ENCODE measurements at regions not wholly inside any gene's neighbourhood (a gene's known extent, or its start where the extent isn't known, plus 50 kb on each side); places are given as distances from the start of the nearest gene placed in this dataset.
A peak's percentile ranks its signal among the peaks of the same experiment; 100 is the strongest.

DNA sequence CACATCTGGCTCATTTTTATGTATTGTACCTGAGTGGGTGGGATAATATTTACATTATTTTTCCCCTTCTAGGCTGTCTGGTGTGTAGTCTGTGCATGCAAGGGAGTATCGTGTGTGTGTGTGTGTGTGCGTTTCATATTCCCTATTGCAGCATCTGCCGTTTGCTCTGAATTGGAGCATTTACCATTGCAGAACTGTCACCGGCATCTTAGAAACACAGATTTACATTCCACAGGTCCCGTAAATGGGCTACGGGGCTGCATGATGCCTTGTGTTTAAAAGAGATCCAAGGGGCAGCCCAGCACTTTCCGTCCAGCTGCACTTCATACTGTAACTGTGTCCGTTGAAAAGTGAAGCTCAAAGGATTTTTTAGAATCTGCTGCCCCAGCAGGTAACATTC, 167.1 kb upstream of the KIAA1217 start:
- no peak for DNase-seq

DNA sequence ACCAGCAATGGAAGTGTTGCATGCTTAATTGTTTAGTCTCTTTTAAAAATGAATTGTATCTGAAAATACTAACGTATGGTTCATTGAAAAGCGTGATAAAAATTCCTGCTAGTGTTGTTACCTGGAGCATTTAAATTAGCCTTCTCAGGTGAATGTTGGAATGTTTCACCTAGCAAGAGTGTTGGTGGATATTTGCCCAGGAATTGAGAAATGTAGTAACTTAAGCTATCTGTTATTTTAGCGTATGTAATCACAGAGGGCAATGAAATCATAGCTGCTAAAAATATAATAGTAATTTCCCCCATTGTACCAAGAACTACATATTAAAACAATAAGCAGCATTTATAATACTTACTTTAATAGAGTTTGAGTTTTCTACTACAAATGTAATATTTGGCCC, 166.1 kb upstream of the KIAA1217 start:
- DNase-seq: no peak

DNA sequence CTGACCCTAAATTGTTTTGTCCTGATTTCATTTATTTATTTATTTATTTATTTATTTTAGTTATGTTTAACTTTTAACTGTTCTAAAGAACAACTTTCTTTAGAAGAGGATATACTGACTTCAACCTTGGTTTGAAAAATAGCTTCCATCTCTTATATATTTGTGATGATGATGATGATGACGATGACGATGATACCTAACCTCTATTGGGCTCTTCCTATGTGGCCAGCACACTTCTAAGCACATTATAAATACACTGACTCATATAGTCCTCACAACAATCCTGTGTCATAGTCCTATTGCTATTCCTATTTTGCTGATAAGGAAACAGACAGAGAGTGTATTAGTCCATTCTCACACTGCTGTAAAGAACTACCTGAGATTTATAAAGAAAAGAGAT, 162.9 kb upstream of the KIAA1217 start:
- DNase-seq: no peak

DNA sequence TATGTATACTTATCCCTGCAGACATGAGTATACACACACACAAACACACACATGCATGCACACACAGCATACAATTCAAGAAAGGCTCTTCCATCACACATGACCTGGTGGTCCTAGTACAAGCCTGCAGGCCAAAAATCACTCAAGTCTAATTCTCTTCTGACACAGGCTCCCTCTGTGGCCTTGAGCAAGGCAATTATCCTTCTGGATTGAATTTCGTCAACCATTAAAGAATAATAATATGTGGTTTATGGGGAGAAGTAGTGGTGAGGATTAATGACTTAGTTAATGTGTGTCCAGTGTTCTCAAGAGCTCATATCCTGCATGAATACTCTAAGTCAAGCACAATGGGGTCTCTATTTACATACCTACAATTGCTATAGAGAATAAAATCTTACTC, 161.8 kb upstream of the KIAA1217 start:
- DNase-seq: no peak

DNA sequence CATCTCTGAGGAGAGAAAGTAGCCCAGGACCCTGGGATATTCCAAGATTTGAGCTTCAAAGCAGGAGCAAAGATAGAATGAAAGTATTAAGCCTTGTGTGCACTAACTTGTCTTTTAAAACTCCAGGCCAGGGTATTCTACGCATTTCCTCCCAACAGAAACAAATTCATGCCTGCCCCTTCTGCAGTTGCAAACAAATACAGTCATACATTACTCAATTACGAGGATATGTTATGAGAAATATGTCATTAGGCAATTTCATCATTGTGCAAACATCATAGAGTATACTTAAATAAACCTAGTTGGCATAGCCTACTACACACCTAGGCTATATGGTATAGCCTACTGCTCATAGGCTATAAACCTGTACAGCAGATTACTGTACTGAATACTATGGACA, 154.5 kb upstream of the KIAA1217 start:
- no peak for DNase-seq

DNA sequence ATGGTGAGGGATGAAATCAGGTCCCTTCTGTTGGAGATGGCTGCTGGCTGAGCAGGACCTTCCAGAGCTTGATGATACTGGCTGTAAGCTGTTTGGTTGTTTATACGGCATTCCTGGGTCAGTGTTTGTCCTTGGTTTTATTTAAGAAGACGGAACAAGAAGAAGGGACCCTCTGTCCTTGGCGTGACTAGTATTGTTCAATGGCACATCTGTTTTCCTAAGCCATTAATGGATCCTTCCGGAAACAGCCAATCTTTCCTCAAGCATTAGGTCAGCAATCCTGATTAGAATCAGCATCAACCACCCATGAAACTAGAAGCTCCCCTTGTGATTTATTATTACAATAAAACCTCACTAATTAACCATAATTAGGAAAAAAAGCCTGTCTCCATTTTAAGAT, 128.7 kb upstream of the KIAA1217 start:
- no peak for DNase-seq

DNA sequence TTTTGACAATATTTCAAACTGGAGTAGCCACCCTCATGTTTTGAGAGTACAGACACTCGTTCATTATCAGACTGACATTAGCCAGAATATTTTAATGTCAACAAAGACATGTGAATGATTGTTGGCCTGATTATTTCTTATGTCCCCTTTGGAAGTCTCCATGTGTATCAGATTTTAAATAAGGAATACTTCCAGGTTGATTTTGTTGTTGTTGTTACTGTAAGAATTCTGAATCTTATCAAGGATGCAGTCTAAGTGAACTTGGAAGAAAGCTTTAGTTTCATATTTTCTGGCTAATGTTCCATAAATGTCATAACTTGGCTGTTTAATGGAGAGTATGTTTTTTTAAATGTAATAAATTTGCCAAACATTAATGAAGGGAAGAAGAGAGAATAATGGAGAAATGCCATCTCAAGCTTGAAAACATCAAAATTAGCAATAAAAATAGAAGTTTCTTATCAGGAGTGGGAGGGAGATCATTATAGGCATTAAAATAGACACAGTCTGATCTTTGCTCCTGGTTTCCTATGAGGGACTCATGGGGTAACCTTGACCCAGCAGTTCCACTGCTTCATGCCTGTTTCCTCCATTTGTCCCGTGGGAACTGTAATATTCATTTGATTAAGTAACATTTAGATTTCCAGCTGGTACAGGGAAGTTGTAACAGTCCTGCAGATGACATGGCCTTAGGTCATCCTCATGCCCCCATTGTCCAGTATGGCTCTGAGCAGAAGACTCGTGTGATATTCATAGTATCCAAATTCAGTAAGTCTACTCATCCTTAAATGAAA, 122.4 kb upstream of the KIAA1217 start:
- no peak for DNase-seq

DNA sequence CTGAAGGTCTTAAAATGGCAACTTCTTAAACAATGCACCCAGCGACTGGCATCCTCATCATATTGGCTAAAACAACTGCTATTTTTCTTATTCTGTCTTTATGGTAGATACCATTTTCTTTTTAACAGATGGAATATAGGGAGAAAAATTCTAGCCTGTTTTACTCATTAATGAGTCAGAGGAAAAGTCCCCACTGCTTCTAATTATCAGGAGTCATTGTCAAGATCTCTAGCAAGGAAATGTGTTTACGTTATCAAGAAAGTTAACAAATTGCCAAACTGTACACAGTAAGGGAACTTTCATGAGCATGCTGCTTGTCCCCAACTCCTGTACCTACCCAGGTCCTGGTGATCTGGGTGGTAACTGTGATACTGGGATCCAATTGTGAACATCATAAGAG, 117.7 kb upstream of the KIAA1217 start:
- no peak for DNase-seq

DNA sequence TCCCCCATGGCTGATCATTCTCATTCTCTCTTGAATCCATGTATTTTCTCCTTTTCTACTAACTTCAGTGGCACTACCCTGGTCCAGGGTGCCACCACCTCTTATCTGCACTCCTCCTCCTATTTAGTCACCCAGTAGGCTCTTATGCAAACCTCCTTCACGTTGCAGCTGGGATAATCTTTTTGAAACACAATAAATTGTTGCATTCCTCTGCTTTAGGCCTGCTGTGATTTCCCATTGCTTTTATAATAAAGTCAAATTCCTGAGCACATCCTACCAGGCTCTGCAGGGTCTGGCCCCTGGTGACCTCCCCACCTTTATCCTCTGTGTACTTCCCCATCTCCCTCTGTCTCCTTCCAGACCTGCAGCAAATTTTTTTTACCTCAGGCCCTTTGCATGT, 112.7 kb upstream of the KIAA1217 start:
- DNase-seq: no peak

DNA sequence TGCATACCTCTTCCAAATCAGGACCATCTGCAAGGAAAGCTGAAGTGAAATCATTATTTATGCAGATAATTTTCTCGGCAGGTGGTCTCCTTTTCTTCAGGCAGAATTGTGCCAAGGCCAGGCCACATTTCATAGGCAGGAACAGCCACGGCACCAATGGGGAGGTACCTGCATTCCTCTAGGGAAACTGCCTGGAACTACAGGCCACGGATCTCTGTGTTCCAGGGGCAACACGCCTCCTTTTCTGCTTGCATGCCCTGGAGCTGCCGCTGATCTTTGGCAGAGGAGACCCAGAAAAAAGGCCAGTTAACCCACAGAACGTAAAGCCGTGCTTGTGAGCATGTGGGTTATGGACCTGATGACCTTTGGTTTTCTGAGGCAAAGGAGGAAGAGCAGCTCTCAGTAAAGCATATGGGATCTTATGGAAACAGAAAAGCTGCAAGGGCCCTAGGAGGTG, 111.2 kb upstream of the KIAA1217 start:
- no peak for DNase-seq

DNA sequence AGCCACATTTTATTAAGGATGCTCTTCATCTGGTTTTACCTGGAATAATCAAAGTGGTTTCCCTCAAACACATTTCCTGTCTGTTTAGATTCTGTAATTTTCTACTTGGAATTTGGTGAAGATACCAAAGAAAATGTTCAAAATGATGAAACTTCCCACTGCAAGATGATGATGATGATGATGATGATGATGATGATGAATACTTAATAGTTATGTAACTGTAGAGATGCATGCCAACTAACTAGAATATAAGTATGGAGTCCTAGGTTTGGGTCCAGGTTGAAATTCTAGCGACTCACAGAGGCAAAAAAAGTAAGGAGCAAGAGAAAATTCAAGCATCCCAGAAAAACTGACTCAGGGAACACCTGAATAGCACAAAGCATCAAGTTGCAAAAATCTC, 104.0 kb upstream of the KIAA1217 start:
- no peak for DNase-seq

DNA sequence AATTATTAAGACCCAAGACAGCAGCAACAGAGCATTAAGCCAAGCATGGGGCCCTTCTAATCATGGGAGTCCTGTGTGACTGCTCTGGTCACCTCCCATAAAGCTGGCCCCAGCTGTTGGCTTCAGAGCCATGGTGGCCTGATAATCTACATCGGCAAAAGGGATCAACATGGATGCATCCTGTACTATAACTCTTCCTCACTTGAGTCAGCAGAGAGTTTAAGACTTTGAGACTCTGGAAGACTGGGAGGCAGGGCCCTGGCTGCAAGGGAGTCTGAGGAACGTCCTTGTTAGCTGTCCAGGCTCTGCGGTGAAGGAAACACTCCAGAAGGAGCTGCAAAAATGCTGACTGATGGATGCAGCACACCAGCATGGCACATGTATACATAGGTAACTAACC, 95.0 kb upstream of the KIAA1217 start:
- DNase-seq: no peak

DNA sequence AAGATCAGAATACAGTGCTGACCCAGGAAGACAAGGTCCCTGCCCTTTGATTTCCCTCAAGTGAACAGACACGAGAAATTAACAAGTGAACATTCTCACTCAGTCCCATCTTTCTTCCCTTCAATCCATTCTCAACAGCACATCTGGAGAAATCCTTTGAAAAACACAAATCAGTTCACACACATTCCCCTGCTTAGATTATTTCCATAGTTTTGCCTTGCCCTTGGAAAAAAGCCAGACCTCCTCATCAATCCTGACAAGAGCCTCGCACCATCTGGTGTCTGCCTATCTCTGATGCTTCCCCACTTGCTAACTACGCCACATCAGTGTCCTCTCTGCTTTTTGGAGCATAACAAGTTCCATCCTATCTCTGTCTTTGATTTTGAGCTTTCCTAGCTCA, 94.4 kb upstream of the KIAA1217 start:
- DNase-seq: no peak

DNA sequence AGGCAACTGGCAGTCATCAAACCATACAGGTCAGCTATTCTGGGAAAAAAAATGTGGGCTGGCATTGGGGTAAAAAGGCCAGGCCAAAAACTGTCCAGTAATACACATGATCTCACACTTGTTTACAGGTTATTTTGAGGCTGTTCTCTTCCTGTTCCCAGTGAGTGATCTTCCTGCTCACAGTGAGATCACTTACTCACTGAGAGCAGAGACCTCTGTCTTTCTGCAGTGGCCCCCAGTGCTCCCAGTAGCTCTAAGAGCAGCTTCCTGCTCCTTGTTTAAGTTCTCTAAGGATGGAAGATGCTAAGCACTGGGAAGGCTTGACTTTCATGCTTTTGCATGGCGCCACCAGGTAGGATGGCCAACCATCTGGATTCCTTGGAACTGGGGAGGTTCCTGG, 93.5 kb upstream of the KIAA1217 start:
- DNase-seq: no peak

DNA sequence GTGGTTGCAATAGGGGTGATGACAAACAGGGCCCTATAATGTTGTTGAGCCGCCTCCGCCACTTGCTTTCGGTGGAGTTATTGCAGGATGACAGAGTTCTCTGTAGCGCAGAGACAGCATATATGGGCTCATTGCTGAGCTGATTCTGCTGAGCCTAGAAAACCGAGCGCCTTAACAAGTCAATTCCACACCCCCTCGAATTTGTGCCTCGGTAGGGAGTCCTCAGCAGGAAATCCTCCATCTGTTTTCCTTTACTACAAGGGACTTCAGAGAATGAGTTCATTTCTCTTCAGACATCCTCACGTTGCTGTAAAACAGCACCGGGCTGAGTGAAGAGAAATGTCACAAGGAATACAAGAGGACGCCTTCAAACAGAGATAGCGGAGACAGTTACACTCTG, 90.7 kb upstream of the KIAA1217 start:
- DNase-seq: no peak

DNA sequence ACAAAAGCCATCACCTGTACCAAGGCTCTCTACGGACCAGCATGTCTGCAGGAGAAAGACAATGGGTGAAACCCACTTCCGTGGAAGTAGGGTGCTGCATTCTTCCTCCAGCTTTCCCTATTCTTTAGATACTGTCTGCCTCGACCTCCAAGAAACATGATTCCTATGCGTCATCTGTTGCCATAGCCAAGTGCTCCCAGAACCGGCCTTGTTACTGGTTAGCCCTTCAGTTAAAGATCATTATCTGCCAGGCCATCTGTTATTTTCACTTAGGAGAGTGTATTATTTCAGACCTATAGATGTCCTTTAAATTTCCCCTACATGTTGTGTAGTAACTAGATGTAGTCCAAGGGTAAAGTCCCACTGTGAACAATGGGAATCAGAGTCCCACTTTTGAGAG, 89.0 kb upstream of the KIAA1217 start:
- no peak for DNase-seq

DNA sequence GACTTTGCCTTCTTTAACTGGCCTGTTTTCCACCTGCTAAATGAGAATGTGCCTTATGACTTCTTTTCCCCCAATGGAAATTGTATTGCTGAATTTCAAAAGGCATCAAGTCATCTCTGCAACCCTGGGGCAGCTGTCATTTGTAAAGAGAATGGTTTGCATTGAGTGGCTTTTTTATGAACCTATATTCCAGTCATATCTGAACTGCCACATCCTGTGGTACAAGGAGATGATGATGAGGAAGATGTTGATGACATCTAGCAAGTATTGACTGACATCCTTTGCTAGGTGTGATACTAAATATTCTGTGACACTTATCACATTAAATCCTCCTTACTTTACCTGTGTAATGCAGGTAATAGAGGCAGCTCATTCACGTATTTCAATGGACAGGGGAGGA, 88.3 kb upstream of the KIAA1217 start:
- peak; percentile 40 for DNase-seq

DNA sequence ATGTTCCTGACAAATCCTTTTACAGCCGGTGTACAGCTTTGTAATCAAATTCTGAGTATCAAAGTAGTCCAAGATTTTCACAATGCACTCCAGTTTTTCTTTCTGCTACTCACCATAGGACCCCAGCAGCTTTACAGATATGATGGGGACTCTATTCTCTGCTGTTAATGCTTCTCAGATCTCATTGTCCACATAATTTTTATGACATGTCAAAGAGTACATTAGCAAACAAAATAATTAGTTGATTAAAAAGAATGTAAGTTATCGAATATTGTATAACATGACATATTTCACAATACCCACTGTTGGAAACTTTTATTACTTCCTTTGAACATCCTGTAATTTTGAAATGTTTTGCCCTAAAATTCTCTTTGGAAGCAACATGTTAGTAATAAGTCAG, 81.4 kb upstream of the KIAA1217 start:
- DNase-seq: no peak

DNA sequence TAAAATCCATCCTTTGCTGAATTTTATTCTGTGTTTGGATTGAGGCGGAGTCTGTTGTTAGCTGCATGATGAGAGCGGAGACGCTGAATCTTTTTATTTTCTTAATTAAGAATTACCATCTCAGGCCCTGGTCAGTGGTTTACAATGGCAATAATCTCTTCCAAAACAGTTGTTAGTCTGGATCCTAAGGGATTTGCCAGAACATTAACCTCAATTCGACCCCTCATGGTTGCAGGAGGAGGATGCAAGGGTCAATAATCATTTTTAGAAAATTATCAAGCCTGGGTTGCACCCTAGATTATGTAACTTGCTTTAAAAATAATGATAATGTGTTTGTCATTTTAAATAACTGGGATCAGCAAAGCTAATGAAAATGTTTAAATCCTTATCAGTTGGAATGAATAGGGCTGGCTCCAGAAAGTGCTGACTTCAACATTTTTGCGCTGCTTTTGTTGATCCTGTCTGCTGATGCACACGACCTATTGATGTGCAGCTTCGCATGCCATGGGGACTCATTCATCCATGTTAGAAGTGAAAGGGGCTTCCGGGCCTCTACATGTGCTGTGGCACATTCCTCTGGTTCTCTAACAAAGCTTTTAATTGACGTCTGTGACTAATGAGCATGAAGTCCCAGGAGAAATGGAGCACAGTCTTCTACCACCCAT, 80.7 kb upstream of the KIAA1217 start:
- DNase-seq: no peak

DNA sequence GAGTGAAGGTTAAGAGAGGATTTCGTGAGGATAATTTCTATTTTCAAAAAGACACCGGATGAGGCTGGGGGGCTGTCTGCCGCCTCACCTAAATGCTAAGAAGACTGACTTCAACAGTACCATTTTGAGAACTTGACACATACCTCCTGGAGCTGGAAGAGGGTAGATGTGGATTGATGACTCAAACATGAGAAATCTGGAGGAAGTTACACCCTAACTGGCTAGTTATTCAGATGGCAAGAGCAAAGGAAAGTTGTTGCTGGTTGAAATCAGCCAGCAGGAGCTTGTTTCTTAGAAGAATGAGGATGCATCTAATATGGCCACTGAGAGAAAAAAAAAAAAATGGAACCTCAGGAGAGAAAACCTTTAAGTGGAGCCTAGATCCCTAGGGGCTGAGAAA, 76.2 kb upstream of the KIAA1217 start:
- no peak for DNase-seq

DNA sequence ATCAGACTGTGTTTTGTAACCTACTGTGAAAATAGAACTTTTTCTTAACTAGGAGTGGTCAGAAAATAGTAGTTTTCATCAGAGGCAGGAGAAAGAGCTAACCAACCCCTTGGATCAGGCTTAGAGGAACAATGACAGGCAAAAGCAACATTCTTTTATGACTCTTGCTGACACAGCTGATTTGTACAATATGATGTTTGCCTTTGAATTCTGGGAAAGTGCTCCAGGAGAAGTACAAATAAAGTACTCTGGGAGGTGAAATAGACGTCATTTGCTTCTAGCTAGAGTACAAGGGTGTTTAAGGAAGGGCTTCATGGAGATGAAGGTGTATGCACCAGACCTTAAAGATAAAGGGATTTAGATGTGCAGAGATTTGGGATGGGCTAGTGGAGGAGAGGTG, 75.1 kb upstream of the KIAA1217 start:
- no peak for DNase-seq

DNA sequence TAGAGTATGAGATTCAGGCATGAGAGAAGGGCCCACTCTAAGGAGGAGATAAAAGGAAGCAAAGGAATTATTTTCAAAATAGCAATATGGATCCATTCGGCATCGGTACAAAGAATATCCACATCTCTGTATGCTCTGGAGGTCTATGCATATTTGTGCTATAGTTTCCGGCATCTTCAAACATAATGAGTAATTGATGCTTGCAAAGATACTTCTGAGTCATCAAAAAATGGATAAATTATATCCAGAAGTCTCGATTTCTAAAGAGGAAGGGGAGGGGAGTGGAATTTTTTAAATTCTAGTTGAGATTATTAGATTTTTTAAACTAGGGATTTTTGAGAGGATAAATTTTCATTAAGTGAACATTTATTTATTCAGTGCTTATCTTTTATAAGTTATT, 72.9 kb upstream of the KIAA1217 start:
- DNase-seq: no peak

DNA sequence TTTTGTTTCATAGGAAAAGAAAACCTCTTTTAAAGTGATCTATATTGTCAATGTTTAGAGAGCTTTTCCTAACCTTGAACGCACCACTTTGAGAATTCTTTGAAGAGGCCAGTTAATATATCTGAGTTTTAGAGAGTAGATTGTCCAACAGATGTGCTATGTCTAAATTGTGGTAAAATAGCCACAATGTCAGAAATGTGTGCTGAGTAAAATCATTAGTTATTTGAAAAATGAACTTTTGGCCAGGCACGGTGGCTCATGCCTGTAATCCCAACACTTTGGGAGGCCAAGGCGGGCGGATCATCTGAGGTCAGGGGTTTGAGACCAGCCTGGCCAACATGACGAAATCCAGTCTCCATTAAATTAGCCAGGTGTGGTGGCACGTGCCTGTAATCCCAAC, 61.6 kb upstream of the KIAA1217 start:
- DNase-seq: no peak

DNA sequence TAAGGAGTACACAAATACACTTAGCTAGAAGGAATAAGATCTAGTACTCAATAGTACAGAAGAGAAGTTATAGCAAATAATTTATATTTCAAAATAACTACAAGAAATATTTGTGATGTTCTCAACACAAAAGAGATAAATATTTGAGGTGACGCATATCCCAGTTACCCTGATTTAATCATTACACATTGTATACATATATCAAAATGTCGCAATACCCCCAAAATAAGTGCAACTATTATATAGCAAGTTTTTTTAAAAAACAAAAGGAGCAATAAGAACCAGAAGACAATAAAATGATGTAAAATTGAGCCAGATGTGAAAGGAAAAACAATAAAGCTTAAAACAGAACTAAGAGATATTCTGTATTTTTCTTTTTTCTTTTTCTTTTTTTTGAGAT, 59.3 kb upstream of the KIAA1217 start:
- no peak for DNase-seq

DNA sequence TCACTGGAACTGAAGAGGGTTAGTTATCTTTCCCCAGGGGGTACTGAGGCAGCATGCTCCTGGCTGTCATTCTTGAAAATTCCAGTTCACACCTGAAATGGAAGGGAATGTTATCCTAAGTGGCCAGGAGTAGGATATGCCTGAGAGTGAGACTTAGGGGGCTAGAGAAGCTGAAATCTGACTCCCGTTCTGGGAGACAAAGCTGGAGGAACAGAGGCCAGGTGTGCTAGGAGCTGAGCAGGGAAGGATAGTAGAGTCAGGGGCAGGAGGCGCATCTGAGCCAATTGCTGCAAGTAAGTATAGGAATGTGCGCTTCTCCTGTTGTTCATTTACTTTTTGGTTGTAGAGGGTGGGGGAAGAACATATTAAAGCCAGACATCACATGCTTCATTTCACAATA, 58.1 kb upstream of the KIAA1217 start:
- DNase-seq: no peak

Measured in activated CD4-positive, alpha-beta T cell treated with anti-CD3 and anti-CD28 coated beads, Interleukin-2, amount 50 U/mL, for 16 hours (primary cell).